Naive B cell (primary cell): ENCODE measurements at regions not wholly inside any gene's neighbourhood (a gene's known extent, or its start where the extent isn't known, plus 50 kb on each side); places are given as distances from the start of the nearest gene placed in this dataset.
A peak's percentile ranks its signal among the peaks of the same experiment; 100 is the strongest.
"Not testable (repeated sequence)": the region's sequence is repeated elsewhere in the genome, so short reads cannot be mapped to it uniquely, and the experiment has no call there.

ENCODE experiments used
- ATAC-seq, 2 donors: fragments of 150-1000 bp; cut with Tn5 transposase; 2 replicates each; pipeline ENCODE4 v1.10.0; 2021; ENCODE audit warnings: low read depth in 2 of 2, mild to moderate bottlenecking in 2 of 2, moderate library complexity in 2 of 2
- DNase-seq: peaks from one replicate; pipeline ENCODE4 v3.0.0; 2022
- H3K27ac Mint-ChIP-seq, 6 donors: one replicate each; pipeline ENCODE4 v1.8.0; 2020 to 2022; ENCODE audit warnings: mild to moderate bottlenecking in 6 of 6, mixed read lengths in 6 of 6, moderate library complexity in 5 of 6, inconsistent platforms in 2 of 6
- H3K27me3 Mint-ChIP-seq, 3 donors: one replicate each; pipeline ENCODE4 v1.8.0; 2021 to 2022; ENCODE audit warnings: mixed read lengths in 3 of 3, mild to moderate bottlenecking in 1 of 3
- H3K36me3 Mint-ChIP-seq, 2 donors: one replicate each; pipeline ENCODE4 v1.8.0; 2020 to 2022; ENCODE audit warnings: mixed read lengths in 2 of 2, inconsistent platforms in 1 of 2, mild to moderate bottlenecking in 1 of 2
- H3K4me1 Mint-ChIP-seq, 3 donors: one replicate each; pipeline ENCODE4 v1.8.0; 2020 to 2022; ENCODE audit warnings: mixed read lengths in 3 of 3, inconsistent platforms in 1 of 3, mild to moderate bottlenecking in 1 of 3, moderate library complexity in 1 of 3
- H3K4me3 Mint-ChIP-seq, 8 donors: one replicate each; pipeline ENCODE4 v1.8.0; 2020 to 2022; ENCODE audit warnings: mild to moderate bottlenecking in 8 of 8, mixed read lengths in 8 of 8, moderate library complexity in 8 of 8, inconsistent platforms in 2 of 8
- H3K9me3 Mint-ChIP-seq, 7 donors: one replicate each; pipeline ENCODE4 v1.8.0; 2020 to 2022; ENCODE audit warnings: mixed read lengths in 7 of 7, mild to moderate bottlenecking in 5 of 7, inconsistent platforms in 2 of 7, moderate library complexity in 1 of 7

GRCh38 chr14:97106609-97107008 is 309.4 kb downstream of the VRK1 start:
- Mint-ChIP-seq H3K36me3 (no peaks in the 10 kb centered on the region), H3K27me3 (peaks cover 0 to 4% (median 0%) of the 10 kb centered on the region in 3 donors), H3K4me1 (peaks cover 10 to 18% (median 13%) of the 10 kb centered on the region in 3 donors), H3K9me3 (peaks cover 5 to 24% (median 10%) of the 10 kb centered on the region in 7 donors), H3K27ac (peak overlapping the region in 3 of 6 donors; percentile 63 to 92 (median 84)), H3K4me3 (peak overlapping the region; percentile 17 to 72 (median 48))
- ATAC-seq, result no peak
- DNase-seq, result no peak

DNA sequence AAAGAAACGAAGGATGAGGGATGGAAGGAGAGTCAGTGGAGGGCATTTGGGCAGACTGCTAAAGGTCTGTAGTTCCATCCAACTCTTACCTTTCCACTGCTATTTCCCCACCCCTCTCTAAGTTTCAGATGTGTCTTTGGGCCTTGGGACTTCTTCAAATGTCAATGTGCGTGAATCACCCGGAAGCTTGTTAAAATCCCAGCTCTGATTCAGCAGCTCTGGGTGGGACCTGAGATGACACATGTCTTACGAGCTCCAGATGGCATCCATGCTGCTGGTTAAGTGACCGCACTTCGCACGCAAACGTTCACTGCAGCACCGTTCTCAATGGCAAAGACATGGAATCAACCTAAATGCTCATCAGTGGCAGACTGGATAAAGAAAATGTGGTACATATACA is 309.9 kb downstream of the VRK1 start:
- no peaks in the 10 kb centered on the region for H3K36me3 Mint-ChIP-seq
- H3K4me3 Mint-ChIP-seq, result peak overlapping the region in 1 of 8 donors; percentile 22
- no peak for DNase-seq
- H3K27me3 Mint-ChIP-seq, result peaks cover 0 to 4% (median 0%) of the 10 kb centered on the region in 3 donors
- H3K27ac Mint-ChIP-seq, result peak overlapping the region in 1 of 6 donors; percentile 52
- peaks cover 5 to 24% (median 10%) of the 10 kb centered on the region in 7 donors for H3K9me3 Mint-ChIP-seq
- H3K4me1 Mint-ChIP-seq, result peaks cover 10 to 18% (median 13%) of the 10 kb centered on the region in 3 donors
- no peak for ATAC-seq

DNA sequence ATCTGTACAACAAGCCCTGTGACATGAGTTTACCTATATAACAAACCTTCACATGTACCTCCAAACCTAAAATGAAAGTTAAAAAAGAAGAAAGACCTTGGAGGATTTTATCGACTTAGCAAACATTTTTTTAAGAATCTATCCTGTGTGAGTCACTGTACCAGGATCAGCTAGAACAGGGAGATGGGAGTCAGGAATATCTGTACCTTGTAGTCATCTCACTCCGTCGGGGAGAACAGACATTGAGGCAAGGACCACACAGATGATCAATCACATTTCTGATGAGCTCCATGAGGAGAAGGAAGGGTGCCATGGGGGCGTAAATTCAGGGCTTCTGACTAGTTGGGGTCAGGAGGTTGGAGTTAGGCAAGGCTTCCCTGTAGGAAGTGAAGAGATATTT is 310.6 kb downstream of the VRK1 start:
- no peak for DNase-seq
- H3K4me3 Mint-ChIP-seq, result no peak overlapping the region
- peaks cover 5 to 24% (median 10%) of the 10 kb centered on the region in 7 donors for H3K9me3 Mint-ChIP-seq
- no peaks in the 10 kb centered on the region for H3K36me3 Mint-ChIP-seq
- peak overlapping the region in 1 of 6 donors; percentile 93 for H3K27ac Mint-ChIP-seq
- peaks cover 0 to 4% (median 0%) of the 10 kb centered on the region in 3 donors for H3K27me3 Mint-ChIP-seq
- ATAC-seq, result no peak
- peaks cover 10 to 18% (median 13%) of the 10 kb centered on the region in 3 donors for H3K4me1 Mint-ChIP-seq

- Mint-ChIP-seq H3K36me3 (no peaks in the 10 kb centered on the region), H3K4me3 (no peak overlapping the region)
These were observed 312.1 kb downstream of the VRK1 start for GRCh38 chr14:97109234-97109633.

DNA sequence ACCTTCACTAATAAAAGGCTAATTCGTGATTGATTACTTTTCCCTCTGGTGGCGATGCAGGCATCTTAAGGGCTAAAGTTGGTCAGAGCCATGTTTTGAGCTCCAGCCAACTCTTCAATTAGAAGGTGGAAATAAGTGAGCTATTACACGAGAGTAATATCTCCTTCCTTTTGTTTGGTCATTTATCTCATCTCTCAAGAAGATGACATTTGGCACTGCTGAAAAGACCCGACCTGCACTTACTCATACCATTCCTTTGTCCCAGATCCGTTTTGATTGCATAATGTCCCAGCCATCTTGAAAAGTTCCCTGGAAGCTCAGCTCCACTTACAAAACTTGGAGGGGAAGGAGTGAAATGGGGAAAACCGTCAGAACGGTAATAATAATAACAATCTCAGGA is 316.2 kb downstream of the VRK1 start:
- Mint-ChIP-seq H3K4me3 (no peak overlapping the region), H3K36me3 (no peaks in the 10 kb centered on the region), H3K27ac (peak overlapping the region in 1 of 6 donors; percentile 40), H3K27me3 (peaks cover 0 to 19% (median 17%) of the 10 kb centered on the region in 3 donors), H3K9me3 (peaks cover 5 to 18% (median 9%) of the 10 kb centered on the region in 7 donors), H3K4me1 (peaks cover 0 to 5% (median 0%) of the 10 kb centered on the region in 3 donors)
- ATAC-seq (no peak), DNase-seq (no peak)

More at GRCh38 chr14:97109234-97109633, 312.1 kb downstream of the VRK1 start:
- peak overlapping the region in 2 of 6 donors; percentile 13 to 76 for H3K27ac Mint-ChIP-seq
- peaks cover 5 to 24% (median 10%) of the 10 kb centered on the region in 7 donors for H3K9me3 Mint-ChIP-seq
- peaks cover 10 to 18% (median 13%) of the 10 kb centered on the region in 3 donors for H3K4me1 Mint-ChIP-seq
- ATAC-seq (no peak), DNase-seq (no peak)
- H3K27me3 Mint-ChIP-seq, result no peaks in the 10 kb centered on the region

DNA sequence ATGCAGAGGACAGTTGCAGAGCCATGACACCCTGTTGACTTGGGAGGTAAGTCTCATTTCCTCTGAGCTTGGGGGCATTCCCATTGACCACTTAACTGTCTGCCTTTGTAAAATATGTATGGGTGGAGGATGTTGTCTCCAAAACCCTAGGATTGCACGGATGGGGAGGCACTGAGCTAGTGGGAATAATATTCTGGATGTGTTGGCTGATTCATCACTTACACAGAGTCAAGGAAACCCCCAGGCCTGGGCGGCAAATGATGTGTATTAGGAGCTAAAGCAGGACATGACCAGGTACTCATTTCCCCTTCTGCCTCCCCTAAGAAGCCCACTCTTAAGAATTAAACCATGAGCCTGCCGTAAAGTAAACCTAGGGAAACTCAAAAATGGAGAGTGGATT is 319.4 kb downstream of the VRK1 start:
- H3K36me3 Mint-ChIP-seq, result no peaks in the 10 kb centered on the region
- no peak for DNase-seq
- ATAC-seq, result no peak
- H3K4me1 Mint-ChIP-seq, result peaks cover 4 to 10% (median 7%) of the 10 kb centered on the region in 3 donors
- peaks cover 0 to 22% (median 19%) of the 10 kb centered on the region in 3 donors for H3K27me3 Mint-ChIP-seq
- no peak overlapping the region for H3K4me3 Mint-ChIP-seq
- no peaks in the 10 kb centered on the region for H3K9me3 Mint-ChIP-seq
- H3K27ac Mint-ChIP-seq, result no peak overlapping the region

GRCh38 chr14:97117693-97118092 is 320.5 kb downstream of the VRK1 start:
- H3K27me3 Mint-ChIP-seq, result peaks cover 0 to 26% (median 22%) of the 10 kb centered on the region in 3 donors
- no peak overlapping the region for H3K27ac Mint-ChIP-seq
- H3K36me3 Mint-ChIP-seq, result no peaks in the 10 kb centered on the region
- H3K9me3 Mint-ChIP-seq, result no peaks in the 10 kb centered on the region
- H3K4me1 Mint-ChIP-seq, result peaks cover 4 to 10% (median 7%) of the 10 kb centered on the region in 3 donors
- no peak for DNase-seq
- H3K4me3 Mint-ChIP-seq, result no peak overlapping the region
- ATAC-seq, result no peak

DNA sequence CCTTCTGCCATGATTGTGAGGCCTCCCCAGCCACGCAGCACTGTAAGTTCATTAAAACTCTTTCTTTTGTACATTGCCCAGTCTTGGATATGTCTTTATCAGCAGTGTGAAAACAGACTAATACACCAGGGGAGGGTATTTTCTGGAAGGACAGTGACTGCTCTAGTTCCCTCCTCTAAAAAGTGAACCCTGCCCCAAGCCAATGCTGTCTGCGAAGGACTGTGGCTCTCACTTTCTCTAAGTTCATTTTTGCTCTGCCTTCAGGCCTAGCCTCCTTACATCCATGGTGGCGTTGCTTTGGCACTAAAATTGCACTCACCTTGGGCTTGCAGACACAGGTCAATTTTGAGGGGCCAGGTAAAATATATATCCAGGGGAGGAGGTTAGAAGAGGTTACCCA is 323.0 kb downstream of the VRK1 start:
- H3K9me3 Mint-ChIP-seq, result no peaks in the 10 kb centered on the region
- H3K27me3 Mint-ChIP-seq, result peaks cover 8 to 23% (median 16%) of the 10 kb centered on the region in 3 donors
- H3K4me1 Mint-ChIP-seq, result peaks cover 4 to 10% (median 7%) of the 10 kb centered on the region in 3 donors
- H3K4me3 Mint-ChIP-seq, result no peak overlapping the region
- peak overlapping the region in 4 of 6 donors; percentile 39 to 65 (median 57) for H3K27ac Mint-ChIP-seq
- DNase-seq (no peak), ATAC-seq (no peak)
- no peaks in the 10 kb centered on the region for H3K36me3 Mint-ChIP-seq

DNA sequence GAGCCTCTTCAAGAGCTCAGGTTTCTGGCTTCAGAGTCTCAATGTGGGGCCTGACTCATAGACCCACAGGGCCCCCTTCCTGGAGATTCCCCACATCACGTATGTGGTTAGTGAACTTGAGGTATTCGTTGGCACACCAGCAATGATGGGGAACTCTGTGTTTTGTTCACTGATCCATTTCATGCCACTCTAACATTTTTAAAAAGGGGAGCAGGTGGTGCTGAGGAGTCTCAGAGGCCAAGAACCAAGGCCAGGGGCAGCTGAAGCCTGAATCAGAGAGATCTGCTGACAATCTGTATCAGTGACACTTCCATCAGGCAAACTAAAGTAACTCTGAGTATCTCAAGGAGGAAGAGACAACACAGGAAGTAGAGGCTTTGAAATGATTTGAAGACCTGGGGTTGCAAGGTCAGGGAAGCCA is 323.4 kb downstream of the VRK1 start:
- Mint-ChIP-seq H3K4me3 (no peak overlapping the region), H3K9me3 (no peaks in the 10 kb centered on the region), H3K4me1 (peaks cover 4 to 10% (median 7%) of the 10 kb centered on the region in 3 donors), H3K27me3 (peaks cover 8 to 22% (median 16%) of the 10 kb centered on the region in 3 donors), H3K36me3 (no peaks in the 10 kb centered on the region), H3K27ac (peak overlapping the region in 3 of 6 donors; percentile 52 to 65 (median 62))
- ATAC-seq (peak in 1 of 2 donors; percentile 33), DNase-seq (no peak)

GRCh38 chr14:97129639-97130038 is 332.5 kb downstream of the VRK1 start:
- H3K36me3 Mint-ChIP-seq, result no peaks in the 10 kb centered on the region

DNA sequence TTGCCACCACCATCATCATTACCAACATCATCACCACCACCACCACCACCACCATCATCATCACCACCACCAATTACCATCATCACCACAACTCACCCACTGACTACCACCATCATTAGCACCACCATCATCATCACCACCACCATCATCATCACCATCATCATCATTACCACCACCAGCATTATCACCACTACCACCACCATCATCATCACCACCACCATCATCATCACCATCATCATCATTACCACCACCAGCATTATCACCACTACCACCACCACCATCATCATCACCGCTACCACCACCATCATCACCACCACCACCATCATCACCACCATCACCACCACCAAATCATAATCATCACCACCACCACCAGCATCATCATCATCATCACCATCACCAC is 338.7 kb downstream of the VRK1 start:
- Mint-ChIP-seq H3K36me3 (peaks cover 0 to 11% of the 10 kb centered on the region in 2 donors), H3K9me3 (peaks cover 3 to 21% (median 4%) of the 10 kb centered on the region in 7 donors)
- ATAC-seq, H3K27me3 Mint-ChIP-seq, DNase-seq, H3K4me3 Mint-ChIP-seq, H3K27ac Mint-ChIP-seq, H3K4me1 Mint-ChIP-seq: not testable (repeated sequence)

More at GRCh38 chr14:97129639-97130038, 332.5 kb downstream of the VRK1 start:
- H3K27me3 Mint-ChIP-seq, result peaks cover 0 to 4% (median 0%) of the 10 kb centered on the region in 3 donors
- H3K27ac Mint-ChIP-seq, result peak overlapping the region in 1 of 6 donors; percentile 69
- no peak overlapping the region for H3K4me3 Mint-ChIP-seq
- DNase-seq (no peak), ATAC-seq (no peak)
- H3K4me1 Mint-ChIP-seq, result no peaks in the 10 kb centered on the region
- H3K9me3 Mint-ChIP-seq, result peaks cover 0 to 9% (median 2%) of the 10 kb centered on the region in 7 donors

DNA sequence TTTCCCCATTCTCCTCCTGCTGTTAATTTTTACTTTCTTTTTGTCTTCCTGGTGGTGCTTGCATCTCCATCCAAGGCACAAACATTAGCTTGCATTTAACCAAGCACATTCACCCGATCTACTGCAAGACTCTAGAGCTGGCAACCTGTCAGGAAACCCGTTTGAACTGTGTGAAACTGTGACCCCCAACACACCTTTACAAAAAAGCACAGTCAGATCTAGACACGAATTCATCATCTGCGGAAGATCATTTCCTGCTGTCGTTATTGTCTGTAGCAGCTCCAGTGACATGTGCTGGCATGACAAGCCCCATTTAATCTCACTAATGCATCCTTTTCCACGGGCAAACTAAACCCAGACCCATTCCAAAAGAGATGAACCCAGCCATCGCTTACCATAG is 340.5 kb downstream of the VRK1 start:
- H3K36me3 Mint-ChIP-seq, result peaks cover 0 to 11% of the 10 kb centered on the region in 2 donors
- ATAC-seq (no peak), DNase-seq (no peak)
- H3K4me3 Mint-ChIP-seq, result no peak overlapping the region
- peaks cover under 1 to 17% (median 4%) of the 10 kb centered on the region in 7 donors for H3K9me3 Mint-ChIP-seq
- no peak overlapping the region for H3K27ac Mint-ChIP-seq
- peaks cover 0 to 14% (median 3%) of the 10 kb centered on the region in 3 donors for H3K27me3 Mint-ChIP-seq
- peaks cover 0 to 3% (median 0%) of the 10 kb centered on the region in 3 donors for H3K4me1 Mint-ChIP-seq

GRCh38 chr14:97138801-97139200 is 341.6 kb downstream of the VRK1 start:
- peaks cover 0 to 17% (median 4%) of the 10 kb centered on the region in 7 donors for H3K9me3 Mint-ChIP-seq
- H3K27me3 Mint-ChIP-seq, result peaks cover 0 to 20% (median 9%) of the 10 kb centered on the region in 3 donors

DNA sequence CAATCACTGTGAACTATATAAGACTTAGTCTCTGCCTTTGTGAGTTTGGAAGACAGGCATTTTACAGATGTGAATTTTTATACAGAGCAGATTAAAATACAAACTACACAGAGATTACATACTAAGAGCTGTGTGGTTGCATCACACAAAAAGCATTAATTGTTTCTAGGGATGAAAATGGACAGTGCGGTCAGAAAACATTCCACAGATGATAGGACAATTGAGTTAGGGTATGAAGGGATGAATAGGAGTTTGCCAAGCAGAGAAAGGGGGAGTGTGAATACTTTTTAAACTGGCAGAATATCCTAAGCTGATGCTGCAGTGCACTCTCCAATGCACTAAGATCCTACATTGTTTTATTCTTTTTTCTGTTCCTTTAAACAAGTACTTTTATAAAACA is 345.8 kb downstream of the VRK1 start:
- Mint-ChIP-seq H3K9me3 (no peaks in the 10 kb centered on the region), H3K4me3 (no peak overlapping the region), H3K36me3 (no peaks in the 10 kb centered on the region), H3K27ac (no peak overlapping the region), H3K4me1 (no peaks in the 10 kb centered on the region), H3K27me3 (peaks cover 12 to 38% (median 17%) of the 10 kb centered on the region in 3 donors)
- no peak for DNase-seq
- ATAC-seq, result no peak

More at GRCh38 chr14:97138801-97139200, 341.6 kb downstream of the VRK1 start:
- peaks cover 0 to 3% (median 0%) of the 10 kb centered on the region in 3 donors for H3K4me1 Mint-ChIP-seq
- H3K4me3 Mint-ChIP-seq, result no peak overlapping the region
- H3K27ac Mint-ChIP-seq, result no peak overlapping the region
- peaks cover 0 to 11% of the 10 kb centered on the region in 2 donors for H3K36me3 Mint-ChIP-seq
- DNase-seq, result no peak
- no peak for ATAC-seq
